SKM-1 (cell line): ENCODE measurements at regions not wholly inside any gene's neighbourhood (a gene's known extent, or its start where the extent isn't known, plus 50 kb on each side); places are given as distances from the start of the nearest gene placed in this dataset.

Source experiments
- DNase-seq: peaks from one replicate; lab custom pipeline; 2025; ENCODE audit not compliant: unreplicated experiment; lab: John Stamatoyannopoulos, UW

DNA sequence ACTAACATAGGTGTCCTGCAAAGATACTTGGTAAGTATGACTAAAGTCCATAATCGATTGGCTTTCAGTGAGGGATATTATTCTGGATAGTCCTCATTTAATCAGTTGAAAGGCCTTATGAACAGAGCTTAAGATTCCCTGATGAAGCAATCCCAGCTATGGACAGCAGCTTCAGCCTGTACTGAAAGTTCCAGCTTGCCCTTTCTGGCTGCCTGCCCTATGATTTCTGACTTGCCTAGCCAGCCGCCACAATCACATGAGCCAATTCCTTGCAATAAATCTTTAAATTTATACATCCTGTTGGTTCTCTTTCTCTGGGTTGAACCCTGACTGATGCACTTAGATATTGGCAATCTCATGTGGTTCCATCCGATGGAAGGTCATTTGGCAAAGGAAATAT, 759.0 kb upstream of the API5 start:
- no peak for DNase-seq

DNA sequence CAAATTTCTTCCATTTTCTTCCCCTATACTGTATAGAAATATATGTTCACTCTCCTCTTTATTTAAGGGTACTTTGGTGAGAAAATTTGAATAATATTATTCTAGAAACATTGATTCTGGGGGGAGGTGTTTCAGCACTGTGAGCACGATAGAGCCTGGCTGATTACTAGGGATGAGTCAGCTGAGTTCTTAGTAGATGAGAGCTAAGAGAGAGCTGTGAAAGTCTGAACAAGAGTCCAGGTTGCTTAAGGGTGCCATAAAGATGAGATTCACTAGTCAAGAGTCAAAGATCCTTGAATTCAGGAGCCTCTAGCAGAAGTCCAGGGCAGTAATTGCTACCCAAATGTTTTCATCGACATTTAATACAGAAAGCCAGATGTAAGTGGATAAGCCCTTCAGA, 756.6 kb upstream of the API5 start:
- no peak for DNase-seq

DNA sequence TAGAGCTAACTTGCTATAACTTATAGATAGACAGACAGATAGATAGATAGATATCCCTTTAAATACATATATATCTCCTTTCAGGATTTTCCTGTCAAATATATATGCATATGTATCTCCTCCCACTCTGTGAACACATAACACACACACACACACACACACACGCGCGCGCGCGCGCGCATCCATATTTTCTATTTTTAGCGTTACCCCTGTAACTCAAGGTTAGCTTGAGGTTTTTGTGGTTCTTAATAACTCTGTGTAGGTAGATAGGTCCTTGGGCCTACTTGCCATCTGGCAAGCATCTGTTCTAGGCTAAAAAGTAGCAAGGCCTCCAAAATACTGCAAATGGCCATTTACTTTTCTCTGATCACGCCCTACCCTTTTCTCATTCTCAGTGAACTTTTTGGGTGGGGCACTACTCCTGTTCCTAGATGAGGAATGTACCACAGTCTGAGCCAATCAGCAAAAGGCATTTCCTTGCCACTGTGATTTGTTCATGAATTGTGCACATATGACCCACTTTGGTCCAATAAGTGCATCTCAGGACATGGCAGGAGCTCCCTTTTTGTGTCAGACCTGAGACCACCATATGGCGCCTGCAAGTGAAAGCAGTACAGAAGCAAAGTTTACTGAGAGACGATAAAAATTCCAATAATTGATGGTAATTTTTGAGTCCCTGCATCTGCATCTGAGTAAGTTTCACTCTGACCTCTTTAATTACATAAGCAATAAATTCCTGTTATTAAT, 740.5 kb upstream of the API5 start:
- no peak for DNase-seq

DNA sequence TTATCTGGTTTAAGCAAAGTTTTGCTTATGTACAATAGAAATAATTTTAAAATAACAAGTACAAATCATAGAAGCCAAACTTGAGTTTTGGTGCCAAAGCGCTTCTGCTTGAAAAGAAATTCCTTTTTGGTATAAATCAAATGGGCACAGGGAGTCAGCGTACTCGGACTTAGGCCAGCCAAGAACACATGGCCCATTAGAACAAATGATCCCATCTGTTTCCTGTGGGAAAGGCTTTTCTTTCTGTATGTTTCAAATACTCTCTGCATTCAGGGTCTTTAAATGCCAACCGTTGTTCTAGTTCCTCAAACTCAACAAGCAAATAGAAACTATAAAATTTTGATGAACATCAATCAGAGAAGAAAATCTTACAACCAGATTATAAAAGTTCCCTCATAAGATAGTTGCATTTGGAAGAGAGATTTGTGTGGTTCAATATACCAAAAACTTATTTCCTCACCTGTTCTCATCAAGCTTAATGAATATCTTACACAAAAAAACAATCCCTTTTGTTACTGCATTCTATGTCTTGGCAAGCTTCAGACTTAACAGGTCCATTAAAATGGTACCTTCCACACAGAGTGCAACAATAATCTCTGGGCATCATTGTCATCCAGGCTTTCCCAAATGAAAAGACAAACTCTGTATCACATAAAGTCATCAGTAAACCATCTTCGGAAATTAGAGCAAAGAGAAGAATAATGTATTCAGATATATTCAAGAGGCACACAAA, 739.8 kb upstream of the API5 start:
- no peak for DNase-seq

DNA sequence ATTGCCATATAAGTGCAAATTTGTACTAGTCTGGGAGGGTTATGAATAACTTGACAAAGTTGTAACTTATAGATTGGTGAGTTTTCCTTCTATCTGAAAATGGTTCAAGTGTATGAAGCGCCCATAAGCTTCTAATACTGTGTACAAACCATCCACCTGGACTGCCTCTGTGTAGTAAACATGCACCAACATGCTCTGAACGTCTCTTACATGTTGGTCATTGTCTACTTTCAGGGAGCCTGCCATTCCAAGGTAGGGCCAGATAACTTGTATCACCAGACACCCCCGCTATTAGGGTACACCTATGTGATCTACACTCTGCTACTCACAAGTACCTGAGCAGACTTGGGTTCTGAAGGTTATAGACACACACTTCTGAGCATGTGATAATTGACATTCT, 735.5 kb upstream of the API5 start:
- DNase-seq, result no peak

DNA sequence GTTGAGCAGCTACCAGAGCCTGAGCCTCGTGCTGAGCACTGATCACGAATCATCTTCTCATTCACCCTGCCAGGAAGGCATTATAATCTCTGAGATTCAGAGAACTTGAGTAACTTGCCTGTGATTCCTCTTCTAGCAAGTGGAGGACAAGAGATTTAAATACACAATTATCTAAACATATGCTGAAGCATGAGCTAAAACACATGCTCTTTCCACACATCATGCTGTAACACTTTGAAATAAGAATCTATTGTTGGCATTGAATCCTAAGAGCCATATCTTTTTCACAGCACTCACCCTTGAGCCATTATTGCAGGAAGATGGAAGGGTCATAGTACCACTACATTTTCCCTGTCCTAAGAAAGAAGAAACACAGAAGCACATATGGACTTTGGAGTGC, 722.5 kb upstream of the API5 start:
- no peak for DNase-seq

DNA sequence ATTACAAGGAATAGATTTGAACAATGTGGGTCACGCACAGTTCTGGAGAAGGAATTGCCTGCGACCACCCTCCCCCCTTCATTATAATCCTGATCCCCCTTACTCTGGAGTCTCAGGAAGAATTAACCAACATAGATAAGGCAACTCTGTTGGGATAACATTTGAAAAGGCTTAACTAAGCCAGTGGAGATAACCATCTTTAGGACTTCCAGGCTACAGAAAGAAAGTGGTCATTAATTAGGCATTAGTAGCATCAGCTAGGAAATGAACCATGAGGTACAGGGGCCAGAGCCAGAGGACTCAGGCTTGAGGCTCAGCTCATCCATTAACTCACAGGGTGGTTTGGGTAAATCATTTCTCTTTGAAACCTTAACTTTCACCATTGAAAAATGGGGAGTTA, 720.0 kb upstream of the API5 start:
- no peak for DNase-seq

DNA sequence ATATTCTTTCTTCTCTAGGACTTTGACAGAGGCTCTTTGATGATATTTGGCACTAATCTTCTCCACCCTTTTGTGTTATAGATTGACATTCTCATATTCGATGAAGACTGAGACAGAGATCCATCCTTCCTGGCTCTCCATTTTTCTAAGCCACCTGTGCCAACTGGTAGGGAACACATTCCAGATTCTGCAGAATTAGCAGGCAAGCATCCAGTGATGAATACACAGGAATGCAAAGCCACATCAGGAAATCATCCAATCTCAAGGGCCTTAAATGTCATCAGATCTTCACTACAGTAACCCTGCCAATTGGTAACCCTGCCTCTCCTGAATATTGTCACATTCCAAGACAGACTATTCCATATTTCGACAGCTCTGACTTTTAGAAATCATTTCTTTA, 718.4 kb upstream of the API5 start:
- DNase-seq, result no peak

DNA sequence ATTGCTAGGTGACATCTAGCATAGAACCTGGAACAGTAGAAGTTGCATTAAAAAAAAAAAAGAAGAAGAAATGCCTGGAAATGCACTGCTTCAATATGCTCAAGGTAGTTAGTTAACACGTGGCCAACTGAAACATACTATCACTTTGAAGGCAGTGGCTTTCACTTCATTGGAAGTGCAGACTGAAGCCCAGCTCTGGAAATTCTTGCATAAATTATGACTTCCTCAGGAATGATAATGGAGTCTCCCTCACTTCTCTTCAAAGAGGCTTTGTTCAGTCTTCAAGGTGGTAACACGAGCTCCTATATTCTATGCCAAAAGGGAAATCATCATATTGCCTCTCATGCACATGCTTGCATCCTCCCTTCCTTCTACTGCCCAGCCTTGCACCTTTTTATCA, 715.9 kb upstream of the API5 start:
- DNase-seq, result no peak

DNA sequence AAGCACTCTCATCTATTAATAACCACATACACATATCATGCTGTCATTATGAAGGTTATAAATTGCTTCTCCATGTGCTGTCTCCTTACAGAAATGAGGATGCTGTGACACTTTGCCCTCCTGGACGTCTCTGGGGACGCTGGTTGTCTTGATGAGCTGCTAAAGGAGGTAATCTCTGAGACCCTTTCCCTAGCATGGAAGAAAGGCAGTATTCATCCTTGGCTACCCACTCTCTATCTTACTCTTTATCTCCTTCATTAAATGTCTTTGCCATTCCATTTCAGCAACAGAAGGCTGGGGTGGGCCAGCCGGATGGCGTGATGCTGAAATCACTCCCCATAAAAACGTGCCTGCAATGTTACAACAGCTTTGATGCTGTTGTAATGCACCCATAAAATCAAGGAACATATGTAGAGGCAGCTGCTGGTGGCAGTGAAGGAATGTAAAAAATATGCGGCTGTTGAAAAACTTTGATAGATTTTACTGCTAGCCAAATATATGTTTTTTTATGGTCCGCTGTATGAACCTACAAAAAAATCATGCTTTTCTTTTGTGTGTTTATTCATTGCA, 715.1 kb upstream of the API5 start:
- no peak for DNase-seq

DNA sequence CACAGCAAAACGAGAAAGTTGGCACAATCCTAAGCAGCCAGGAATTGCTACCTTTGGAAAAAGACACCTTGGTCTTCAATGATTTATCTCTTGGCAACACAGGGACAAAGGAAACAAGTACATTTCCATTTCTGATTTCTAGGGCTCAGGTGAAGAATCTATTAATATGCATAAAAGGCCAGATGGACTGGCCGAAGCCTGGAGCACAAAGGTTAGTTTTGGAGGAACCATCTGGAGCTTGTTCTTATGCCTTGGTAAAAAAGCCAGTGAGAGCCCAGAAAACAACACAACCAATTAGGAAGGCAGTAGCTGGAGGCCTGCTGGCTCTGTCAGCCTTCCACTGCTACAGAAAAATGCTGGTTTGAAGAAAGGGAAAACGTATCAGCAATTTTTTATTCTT, 713.5 kb upstream of the API5 start:
- no peak for DNase-seq

DNA sequence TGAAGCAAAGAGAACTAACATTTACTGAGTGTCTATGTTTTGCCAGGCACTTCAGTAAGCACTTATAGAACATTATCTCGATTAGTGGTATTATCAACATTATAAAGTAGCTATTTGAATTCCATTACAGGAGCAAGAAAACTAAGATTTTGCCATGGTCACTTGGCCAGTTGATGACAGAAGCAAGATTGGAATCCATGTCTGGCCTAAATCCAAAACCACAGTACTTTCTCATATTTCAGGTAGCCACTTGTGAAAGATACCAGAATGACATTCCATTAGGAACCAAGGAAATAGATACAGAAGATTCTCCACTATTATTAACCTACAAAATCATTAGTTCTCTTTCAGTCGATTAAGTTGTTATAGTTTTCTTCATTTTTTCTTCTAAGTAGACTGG, 691.0 kb upstream of the API5 start:
- no peak for DNase-seq

DNA sequence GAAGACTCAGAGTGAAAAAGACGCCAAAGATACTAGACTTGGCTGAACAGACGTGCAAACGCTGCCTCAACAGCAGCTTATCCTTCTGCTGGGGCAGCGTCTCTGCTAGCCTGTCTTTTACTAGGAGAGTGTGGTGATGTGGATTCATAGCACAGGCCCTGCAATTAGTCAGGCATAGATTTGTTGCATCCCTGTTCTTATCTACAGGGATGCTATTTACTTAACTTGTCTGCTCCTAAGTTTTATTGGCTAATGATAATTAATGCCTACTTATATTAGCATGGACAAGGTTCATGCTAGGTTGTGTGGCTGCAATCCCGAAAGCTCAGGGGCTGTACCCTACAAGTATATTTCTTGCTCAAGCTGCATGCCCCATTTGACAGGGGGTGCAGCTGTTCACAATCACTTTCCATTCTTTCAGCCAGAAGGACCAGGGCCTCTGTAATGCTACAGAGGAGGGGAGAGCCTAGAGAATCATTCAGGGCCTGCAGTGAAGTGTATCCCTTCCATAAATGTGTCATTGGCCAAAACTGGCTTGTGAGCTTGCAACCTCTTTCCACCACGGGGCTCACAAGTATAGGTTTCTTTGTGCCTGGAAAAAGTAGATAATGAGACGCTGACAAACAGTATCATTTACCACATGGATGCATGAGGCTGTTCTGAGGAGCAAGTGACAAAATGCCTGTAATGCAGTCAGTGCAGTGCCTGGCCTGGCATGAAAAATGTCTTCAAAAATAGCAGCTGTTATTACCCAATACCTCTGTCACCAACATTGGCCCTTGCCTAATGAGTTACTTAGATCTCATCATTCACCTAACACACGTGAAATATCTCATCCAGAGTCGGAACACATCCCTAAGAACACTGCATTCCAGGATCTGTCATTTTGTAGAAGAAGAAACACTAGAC, 685.8 kb upstream of the API5 start:
- no peak for DNase-seq

DNA sequence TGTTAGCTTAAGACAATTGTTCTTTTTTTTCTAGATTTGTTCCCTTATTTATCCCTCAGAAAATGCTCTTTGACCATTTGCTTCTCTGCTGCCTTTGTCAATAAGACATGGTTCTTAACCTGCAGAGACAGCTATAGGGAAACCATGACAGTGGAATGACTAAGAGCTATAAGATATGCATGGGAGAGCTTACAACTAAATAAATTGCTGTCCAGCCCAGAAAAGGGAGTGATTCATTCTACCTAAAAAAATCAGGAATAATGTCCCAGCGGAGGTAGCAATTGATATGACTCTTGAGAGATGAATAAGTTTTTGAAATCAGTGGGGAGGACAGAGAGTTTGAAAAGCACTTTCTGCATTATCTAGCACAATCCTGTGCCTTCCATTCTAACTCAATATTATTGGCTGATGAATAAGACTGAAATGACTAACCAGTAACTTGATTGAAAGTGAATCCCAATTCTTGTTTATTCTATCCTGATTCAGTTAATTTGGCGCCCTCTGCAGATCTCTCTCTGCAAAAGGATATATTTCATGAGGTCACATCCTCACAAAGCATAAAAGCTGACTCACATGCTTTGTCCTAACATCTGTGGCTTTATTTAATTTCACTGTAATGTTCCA, 680.5 kb upstream of the API5 start:
- no peak for DNase-seq

DNA sequence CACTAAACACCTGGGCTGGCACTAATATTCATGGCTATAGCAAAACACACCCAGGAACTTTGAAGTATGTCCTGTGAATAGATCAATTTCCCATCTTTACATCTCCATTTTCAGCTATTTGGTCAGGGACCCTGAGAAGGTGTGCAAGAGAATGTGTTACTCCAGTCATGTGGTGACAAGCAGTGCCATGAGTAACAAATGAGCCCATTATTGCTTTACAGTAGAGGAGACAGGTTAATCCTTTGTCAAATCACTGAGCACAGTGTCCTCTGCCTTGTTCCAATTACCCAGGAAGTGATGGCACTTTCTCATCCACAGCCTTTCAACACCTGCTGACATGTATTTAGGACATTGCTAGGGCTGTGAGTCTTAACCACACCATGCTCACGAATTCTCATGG, 664.8 kb upstream of the API5 start:
- DNase-seq, result no peak

DNA sequence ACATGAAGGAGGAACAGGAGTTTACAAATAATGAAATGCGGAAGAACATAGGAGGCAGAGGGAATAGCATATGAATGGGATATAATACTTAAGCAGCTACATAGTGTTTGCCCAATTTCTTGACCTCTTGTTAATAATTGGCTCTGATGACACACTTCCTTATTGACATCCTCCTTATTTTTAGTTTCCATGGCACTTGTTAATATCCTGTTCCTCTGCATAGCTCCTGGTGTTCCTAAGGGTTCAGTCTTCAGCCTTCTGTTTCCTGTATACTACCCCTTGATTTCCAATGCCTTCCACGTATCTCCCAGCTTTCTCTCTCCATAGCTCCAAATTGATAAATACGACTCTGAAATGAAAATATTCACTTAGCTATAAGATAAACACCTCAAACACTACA, 663.8 kb upstream of the API5 start:
- DNase-seq, result no peak

DNA sequence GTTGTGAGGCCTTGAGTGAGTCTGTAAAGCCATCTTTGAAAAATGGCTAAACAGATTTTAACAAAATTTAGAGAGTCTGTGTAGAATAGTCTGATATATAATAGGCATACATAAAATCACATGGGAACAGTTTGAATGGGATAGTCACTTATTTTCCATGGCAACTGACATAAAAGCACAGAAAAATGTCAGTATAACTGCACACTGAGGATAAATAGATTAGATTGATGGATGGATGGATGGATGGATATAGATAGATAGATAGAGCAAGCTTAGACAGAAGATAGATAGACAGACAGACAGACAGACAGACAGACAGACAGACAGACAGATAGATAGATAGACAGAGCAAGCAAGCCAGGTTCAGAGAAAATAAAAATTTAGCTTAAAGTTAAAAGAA, 660.2 kb upstream of the API5 start:
- no peak for DNase-seq

DNA sequence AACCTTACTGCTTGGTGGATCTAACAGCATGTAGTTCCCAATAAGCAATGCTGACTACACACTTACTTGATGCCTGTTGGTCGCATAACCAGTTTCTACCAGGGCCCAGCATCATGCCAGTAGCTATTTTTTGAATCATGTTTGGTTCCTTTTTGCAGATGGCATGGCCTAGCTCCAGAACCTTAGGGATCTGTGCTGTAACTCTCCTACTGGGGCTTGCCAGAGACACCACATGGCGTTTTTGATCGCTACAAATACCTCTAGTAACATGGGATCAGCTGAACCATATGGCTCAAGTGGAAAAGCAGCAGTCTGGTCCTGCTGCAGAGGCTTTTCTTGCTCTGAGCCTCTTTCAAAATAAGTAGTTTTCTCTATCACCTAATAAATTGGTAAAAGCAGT, 654.6 kb upstream of the API5 start:
- DNase-seq, result no peak

DNA sequence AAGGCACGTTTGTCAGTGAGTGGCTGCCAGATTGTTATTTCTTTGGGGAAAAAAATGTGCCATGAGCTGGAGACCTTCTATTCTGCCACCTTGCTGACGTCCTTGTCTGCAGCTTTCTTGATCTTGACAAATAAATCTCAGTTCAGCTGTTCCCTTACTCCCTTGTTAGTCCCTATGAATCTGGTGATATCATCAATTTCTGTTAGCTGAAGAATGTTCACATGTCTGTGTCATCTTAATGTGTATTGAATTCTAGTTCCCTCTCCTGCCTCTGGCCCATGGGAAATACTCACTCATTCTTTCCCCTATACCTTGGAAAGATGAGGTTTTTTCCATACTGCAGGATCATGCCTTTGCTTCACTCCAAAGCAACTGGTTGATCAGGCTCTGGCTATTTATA, 649.9 kb upstream of the API5 start:
- no peak for DNase-seq

DNA sequence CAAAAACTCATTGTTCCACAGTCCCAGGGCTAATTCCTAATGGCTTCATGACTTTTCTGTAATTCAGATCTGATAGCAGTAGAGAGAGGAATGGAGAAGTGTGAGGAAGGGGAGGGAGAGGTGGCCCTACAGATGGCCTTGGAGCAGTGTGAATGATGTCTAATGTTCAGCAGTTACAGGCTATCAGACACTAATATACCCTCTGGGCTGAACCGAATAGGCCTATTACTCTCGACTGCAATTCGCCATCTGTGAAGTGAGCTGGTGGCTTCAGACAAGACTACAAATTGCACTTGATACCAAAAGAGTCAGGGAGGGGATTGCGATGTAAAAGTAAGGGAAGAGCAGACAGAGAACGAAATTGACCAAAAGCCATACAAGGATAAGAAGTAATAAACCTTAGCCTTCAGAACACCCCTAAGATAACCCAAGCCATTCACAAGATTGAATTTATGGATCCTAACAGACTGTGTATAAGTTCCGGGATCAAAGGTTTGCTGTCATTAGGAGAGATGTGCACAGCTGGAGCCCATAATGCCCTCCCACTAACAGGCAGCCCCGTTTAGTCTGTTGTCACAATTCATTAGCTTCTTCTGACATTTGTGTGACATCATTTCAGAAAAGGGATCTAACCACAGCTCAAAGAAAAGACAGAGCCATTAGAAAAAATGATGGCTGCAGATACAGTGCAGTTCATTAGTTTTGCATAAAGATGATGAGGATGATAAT, 642.4 kb upstream of the API5 start:
- no peak for DNase-seq
